NCI-H2171 treated with DMSO at 0.1 percent for 48 hours (cell line): ENCODE measurements at regions not wholly inside any gene's neighbourhood (a gene's known extent, or its start where the extent isn't known, plus 50 kb on each side); places are given as distances from the start of the nearest gene placed in this dataset.
"Not testable (repeated sequence)": the region's sequence is repeated elsewhere in the genome, so short reads cannot be mapped to it uniquely, and the experiment has no call there.

Experiments
- DNase-seq: peaks from one replicate; lab custom pipeline; 2025; lab: John Stamatoyannopoulos, UW

DNA sequence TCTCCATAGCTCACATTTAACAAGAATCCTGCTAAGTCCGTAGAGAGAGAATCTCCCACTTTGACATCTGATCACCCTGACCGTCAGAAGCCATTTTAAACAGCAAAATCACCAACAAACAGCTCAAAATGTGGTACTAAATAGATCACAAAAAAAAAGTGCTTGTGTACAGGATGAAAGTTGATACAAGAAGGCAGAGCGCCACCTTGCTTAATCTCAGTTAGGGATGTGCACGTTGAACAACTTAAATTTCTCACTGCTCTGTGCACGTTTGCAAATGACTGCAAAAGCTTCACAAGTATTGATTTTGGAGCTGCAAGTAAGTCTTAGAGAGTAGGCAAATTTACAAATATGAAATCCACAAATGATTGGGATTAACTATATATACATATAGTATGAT lies 63.1 kb upstream of the NREP start:
- DNase-seq: no peak

DNA sequence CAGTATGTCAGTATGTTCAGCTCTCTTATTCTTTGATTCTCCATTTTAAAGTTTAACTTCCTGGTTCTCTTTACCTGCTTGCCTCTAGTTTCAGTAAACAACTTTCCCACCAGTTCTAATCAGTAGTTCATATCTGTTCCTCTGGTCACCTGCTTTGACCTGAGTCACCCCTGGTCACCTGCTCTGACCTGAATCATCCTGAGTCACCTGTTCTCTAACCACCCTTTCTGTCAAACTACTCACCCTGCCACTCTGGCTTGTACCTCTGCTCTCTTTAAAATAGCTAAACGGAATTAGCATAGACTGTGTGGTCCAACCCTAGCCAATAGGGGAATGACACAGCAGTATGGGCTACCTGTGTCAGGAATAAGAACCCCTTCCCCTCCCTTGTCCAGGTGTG lies 62.0 kb upstream of the NREP start:
- not testable (repeated sequence) for DNase-seq

- no peak for DNase-seq
These were observed 56.5 kb upstream of the NREP start for GRCh38 chr5:111813537-111813936.

- no peak for DNase-seq
These were observed 53.1 kb upstream of the NREP start for GRCh38 chr5:111810112-111810511.
